CD4-positive, alpha-beta T cell treated with Interleukin-17A for 1 hour (primary cell): ENCODE measurements at regions not wholly inside any gene's neighbourhood (a gene's known extent, or its start where the extent isn't known, plus 50 kb on each side); places are given as distances from the start of the nearest gene placed in this dataset.
"Not testable (repeated sequence)": the region's sequence is repeated elsewhere in the genome, so short reads cannot be mapped to it uniquely, and the experiment has no call there.

ENCODE experiments used
- DNase-seq: peaks from one replicate; pipeline ENCODE4 v3.0.0-alpha.2; 2020

- DNase-seq = no peak
Observed at GRCh38 chr16:59941594-59941993, 1207.5 kb upstream of the GOT2 start.

GRCh38 chr16:59920054-59920453 lies 1185.9 kb upstream of the GOT2 start:
- DNase-seq = no peak

- no peak for DNase-seq
Observed at GRCh38 chr16:59913666-59914065, 1179.5 kb upstream of the GOT2 start.

DNA sequence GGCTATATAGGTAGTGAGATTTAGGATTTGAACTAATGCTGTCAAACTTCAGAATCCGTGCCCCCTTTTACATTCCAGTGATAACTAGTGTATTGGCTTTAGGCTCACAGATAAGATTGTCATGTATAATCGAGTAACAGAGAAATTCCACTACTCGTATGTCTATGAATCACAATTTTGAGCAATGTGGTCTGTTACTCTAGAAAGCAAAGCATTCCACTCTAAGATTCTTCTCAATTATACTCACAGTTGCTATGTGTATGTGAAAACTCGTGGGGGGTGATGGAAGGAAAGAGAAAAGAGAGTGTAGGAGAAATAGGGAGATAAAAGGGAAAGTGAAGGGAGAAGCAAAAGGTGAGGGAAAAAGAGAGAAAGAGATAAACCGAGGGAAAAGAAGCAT lies 1175.1 kb upstream of the GOT2 start:
- no peak for DNase-seq

DNA sequence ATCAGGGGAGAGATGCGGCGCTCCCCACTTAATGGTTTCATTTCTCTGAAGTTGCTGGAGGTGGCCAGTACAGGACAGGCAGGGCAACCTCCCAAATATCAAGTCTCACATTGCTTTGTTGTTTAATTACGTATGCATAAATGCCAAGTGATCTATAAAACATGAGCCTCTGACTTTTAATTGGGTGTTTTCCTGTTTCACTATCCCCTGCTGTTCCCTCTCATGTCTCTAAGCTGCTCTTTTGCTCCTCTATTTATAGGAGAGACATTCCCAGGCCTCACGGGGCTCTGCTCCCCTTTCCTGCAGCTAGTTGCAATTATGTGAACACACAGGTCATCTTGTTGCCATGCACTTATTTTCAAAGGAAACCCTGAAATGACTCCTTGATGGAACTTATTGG lies 1173.5 kb upstream of the GOT2 start:
- DNase-seq = no peak

- DNase-seq = no peak
Observed at GRCh38 chr16:59905606-59906005, 1171.5 kb upstream of the GOT2 start.

DNA sequence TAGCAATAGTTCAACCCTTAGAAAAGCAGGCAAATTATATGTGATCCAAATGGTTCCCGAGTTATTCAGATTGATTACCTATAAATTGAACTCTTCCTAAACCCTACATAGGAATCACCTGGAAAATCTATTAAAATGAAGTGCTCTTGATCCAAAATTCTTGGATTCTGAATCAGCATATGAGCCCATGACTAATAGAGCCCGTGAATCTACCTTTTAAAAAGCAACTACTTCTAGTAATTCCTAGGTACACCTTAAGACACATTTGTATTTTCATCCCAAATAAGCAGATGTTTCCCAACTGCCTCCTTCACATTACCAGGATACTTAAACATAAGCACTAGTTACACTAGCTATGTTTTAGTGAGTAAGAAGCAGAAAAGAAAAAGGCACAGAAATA lies 1171.0 kb upstream of the GOT2 start:
- no peak for DNase-seq

GRCh38 chr16:59899940-59900339 lies 1165.8 kb upstream of the GOT2 start:
- no peak for DNase-seq

GRCh38 chr16:59892376-59892775 lies 1158.3 kb upstream of the GOT2 start:
- no peak for DNase-seq

GRCh38 chr16:59887856-59888255 lies 1153.7 kb upstream of the GOT2 start:
- no peak for DNase-seq

- DNase-seq = no peak
Observed at GRCh38 chr16:59886021-59886420, 1151.9 kb upstream of the GOT2 start.

GRCh38 chr16:59881376-59881775 lies 1147.3 kb upstream of the GOT2 start:
- DNase-seq = no peak

DNA sequence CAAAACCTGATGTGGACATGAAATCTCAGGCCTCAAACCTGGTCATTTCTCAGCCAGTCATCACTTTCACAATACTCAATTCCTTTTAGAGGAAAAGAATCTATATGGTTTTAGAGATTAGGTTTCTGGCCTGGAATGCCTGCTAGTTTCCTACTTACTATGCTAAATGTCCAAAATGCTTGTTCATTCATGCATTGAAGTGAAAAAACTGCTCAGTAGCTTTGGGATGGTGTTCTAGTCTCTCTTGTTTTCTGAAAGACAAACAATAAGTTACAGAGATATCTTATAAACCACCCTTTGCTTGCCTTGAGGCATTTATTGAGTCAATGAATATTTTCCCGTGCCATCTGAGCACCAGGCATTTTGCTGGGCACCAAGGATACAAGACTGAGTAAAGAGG lies 1146.5 kb upstream of the GOT2 start:
- no peak for DNase-seq

GRCh38 chr16:59878999-59879398 lies 1144.9 kb upstream of the GOT2 start:
- DNase-seq = no peak

DNA sequence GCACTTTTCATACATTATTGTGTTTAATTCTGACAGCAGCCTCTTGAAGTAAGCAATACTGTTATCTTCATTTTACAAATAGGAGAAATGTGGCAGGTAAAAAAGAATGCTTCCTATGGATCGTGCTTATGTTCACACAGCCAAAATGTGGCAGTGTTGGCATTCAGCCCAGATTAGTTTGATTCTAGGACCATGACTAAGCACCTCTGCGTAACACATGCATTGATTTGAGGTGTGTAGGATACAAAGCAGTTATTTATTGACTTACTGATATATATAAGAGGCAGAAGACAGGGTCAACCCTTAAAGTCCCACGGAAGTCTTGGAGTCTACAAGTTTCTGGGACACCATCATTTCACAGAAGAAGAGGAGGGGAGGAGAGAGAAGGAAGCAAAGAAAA lies 1144.4 kb upstream of the GOT2 start:
- no peak for DNase-seq

DNA sequence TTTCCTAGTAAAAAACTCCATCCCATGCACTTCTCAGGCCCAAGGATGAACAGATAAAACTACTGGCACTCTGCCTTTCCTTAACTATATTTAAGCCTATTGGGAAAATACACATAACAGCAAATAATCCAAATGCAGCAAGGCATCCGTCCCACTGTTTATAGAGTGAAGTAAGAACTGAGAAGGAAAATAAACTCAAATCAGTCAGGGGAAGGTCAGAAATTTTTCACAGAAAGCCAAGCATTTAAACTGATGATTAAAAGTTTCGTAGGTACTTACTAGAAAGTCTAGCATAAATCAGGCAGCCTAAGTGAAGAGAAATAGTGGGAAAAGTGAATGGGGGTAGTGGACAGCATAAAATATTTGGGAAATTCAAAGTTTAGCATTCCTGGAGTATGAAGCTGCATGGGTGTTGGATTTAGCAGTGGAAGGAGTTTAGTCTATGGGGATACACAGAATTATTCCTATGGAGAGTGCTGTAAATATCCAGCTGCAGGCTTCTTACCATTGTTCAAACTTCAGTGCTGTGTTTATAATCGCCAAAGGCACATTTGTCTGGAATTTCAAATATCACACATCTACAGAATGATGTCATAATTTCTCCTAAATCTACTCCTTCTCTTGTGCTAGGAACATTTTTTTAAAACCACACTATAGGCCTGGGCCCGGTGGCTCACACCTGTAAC lies 1131.0 kb upstream of the GOT2 start:
- DNase-seq = no peak

DNA sequence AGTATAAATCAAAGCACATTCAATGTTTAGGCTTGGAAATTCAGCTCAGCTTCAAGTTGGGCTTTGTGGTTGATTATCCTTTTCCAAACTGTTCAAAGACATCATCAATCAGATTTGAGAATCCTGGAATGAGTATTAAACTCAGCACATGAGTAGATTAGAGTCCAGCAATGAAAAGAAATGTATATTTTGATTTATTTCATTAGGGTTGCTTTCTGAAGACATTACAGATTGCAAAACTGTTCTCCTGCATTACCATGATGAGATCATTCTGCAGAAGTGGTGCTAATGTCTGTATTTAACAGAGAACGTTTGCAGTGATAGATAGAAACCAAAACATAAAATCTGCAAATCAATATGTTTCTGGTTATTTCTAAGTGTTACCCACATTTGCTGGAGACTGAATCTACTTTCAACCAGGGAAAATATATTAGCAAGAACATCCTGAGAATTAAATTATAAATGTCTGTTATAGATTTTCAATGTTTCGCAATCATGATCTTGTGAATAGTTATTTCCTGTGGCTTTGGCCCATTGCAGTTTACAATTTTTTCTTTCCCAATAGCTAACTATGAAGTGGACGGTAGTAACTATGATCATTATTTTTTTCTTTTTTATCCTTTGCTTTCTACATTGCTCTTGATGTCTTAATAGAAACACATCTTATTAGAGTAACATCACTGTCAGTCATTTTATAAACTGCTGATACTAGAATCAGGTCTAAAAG lies 1125.7 kb upstream of the GOT2 start:
- no peak for DNase-seq

DNA sequence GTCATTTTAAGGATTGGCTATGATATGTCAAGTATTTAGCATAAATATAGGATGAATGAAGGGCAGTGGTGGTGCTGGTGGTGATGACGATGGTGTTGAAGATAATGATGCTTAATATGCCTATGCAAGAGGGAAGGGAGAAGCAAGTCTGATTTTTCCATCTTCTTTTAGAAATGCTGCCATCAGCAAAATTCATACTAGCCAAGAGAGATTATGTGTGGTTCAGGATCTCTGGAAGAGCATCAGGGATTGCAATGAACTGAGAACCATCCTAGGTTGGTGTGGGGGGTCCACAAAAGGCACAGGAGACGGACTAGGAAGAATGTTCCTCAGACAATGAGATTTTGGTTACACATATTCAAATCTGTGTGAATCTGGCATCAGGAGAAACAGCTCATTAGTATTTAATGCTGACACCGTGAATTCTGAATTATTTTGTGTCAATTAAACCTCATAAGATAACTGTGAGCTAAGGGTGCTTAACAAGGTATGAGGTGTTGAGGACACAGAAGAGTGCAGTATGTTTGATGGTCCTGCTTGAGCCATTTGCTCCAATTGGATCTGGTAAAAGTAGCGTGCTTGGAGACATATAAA lies 1120.8 kb upstream of the GOT2 start:
- DNase-seq = no peak

DNA sequence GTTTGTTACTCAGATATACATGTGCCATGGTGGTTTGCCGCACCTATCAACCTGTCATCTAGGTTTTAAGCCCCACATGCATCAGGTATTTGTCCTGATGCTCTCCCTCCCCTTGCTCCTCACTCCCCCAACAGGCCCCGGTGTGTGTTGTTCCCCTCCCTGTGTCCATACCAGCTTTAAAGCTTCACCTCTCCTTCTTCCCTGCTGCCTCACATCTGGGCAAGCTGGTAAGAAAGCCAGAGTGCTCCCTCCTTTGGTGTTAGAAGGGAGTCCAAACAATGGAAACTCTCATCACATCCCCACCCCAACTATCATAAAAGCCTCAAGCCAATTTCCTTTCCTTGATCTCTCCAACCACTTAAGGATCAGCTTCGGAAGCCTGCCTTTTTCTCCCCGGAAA lies 1115.6 kb upstream of the GOT2 start:
- DNase-seq = no peak

DNA sequence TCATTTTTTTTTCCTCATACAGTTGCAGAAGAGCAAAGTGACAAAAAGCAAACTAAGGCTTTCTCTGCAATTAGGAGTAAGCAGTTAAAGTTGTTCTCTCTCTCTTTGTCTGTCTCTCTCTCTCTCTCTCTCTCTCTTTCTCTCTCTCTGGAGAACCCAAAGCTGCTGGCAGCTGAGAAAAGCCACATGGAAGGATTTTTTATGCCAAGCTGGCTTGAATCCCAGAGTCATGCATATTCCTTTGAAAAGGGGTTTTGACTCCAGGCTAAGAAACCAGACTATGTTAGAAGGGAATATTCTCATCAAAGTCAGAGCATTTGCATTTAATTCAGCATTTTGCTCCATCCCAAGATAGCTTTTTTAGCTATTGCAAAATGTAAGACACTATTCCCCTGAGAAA lies 1114.2 kb upstream of the GOT2 start:
- no peak for DNase-seq

- DNase-seq = no peak
Observed at GRCh38 chr16:59840169-59840568, 1106.1 kb upstream of the GOT2 start.

DNA sequence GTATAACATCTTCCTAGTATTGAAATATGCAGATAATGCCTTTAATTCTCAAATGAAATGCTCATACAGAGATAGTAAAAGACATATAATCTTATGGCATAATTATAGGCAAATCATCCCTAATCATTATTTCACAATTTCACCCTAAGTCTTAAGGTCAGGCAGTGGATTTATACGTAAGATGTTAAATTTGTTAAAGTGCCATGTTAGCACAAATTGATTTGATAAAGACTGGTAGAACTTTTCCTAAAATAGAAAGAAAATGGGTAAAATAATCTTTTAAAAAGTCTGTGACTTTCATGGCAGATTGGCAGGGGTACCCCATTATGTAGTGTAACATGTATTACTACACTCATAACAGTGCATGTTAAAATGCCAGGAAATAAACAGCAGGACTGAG lies 1092.7 kb upstream of the GOT2 start:
- DNase-seq = no peak

- DNase-seq = not testable (repeated sequence)
Observed at GRCh38 chr16:59809488-59809887, 1075.4 kb upstream of the GOT2 start.

DNA sequence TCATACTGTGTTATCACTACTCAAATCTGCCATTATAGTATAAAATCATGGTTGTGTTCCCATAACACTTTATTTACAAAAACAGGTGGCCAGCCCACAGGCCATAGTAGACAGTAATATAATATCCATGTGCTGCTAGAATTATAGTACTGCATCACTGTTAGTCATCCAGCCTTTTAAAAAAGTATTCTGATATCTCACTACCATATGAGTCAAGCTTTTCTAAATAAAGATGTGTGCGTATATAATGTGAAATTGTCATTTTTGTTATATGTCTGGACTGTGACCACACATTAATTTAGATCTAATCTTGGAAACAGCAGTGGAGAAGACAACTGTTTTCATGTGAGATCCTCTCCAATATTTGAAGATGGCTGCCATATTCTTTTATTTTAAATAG lies 1049.1 kb upstream of the GOT2 start:
- DNase-seq = no peak

DNA sequence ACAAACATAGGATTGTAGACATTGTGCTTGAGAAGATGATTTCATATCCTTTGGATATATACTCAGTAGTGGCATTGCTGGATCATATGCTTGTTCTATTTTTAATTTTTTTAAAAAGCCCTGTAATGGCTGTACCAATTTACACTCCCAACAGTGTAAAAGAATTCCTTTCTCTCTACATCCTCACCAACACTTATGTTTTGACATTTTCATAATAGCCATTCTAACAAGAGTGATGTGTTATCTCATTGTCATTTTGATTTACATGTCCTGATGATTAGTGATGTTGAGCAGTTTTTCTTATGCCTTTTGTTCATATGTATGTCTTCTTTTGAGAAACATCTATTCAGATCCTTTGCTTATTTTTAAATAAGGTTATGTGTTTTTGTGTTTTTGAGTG lies 1039.2 kb upstream of the GOT2 start:
- no peak for DNase-seq
